Ishikawa (cell line): ENCODE measurements at regions not wholly inside any gene's neighbourhood (a gene's known extent, or its start where the extent isn't known, plus 50 kb on each side); places are given as distances from the start of the nearest gene placed in this dataset.

Experiments used
- CEBPB ChIP-seq: IDR thresholded peaks from 2 replicates; pipeline ENCODE4 v1.6.1; 2012
- CREB1 ChIP-seq: IDR thresholded peaks from 2 replicates; pipeline ENCODE4 v1.6.1; 2012; ENCODE audit warnings: low read depth
- EGR1 ChIP-seq: IDR thresholded peaks from 2 replicates; pipeline ENCODE4 v1.6.1; 2012
- EP300 ChIP-seq: IDR thresholded peaks from 2 replicates; pipeline ENCODE4 v1.6.1; 2012; ENCODE audit warnings: borderline replicate concordance
- FOXM1 ChIP-seq: IDR thresholded peaks from 2 replicates; pipeline ENCODE4 v1.6.1; 2012; ENCODE audit warnings: low read depth, borderline replicate concordance
- NFIC ChIP-seq: IDR thresholded peaks from 2 replicates; pipeline ENCODE4 v1.6.1; 2012
- RAD21 ChIP-seq: IDR thresholded peaks from 2 replicates; pipeline ENCODE4 v1.6.1; 2012; ENCODE audit warnings: low read depth
- TAF1 ChIP-seq: IDR thresholded peaks from 2 replicates; pipeline ENCODE4 v1.6.1; 2012; ENCODE audit warnings: low read depth, mild to moderate bottlenecking
- TCF12 ChIP-seq: IDR thresholded peaks from 2 replicates; pipeline ENCODE4 v1.6.1; 2012; ENCODE audit warnings: low read depth
- TEAD4 ChIP-seq: IDR thresholded peaks from 2 replicates; pipeline ENCODE4 v1.6.1; 2012
- USF1 ChIP-seq: IDR thresholded peaks from 2 replicates; pipeline ENCODE4 v1.6.1; 2012
- YY1 ChIP-seq: IDR thresholded peaks from 2 replicates; pipeline ENCODE4 v1.6.1; 2012; ENCODE audit warnings: low read depth
- ZBTB7A ChIP-seq: IDR thresholded peaks from 2 replicates; pipeline ENCODE4 v1.6.1; 2012; ENCODE audit warnings: low read depth
- TF ChIP-seq, protein P1 (sequence below): IDR thresholded peaks from 2 replicates; pipeline ENCODE4 v1.6.1; 2012; ENCODE audit warnings: low read depth, mild to moderate bottlenecking
- TF ChIP-seq, protein P2 (sequence below): IDR thresholded peaks from 2 replicates; pipeline ENCODE4 v1.6.1; 2012

DNA sequence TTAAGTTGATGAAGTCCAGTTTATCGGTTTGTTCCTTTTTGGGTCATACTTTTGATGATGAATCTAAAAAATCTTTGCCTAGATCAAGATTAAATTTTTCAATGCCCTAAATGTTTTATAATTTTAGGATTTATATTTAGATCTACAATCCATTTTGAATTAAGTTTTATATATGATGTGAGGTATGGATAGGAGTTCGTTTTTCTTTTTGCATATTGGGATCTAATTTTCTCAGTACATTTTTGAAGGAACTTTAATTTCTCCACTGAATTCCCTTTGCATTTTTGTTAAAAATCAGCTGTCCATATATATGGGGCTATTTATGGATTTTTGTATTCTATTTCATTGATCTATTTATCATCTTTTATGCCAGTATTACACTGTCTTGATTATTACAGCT is 125.5 kb upstream of the HS3ST2 start:
- TF ChIP-seq USF1 (no peak), TAF1 (no peak), ZBTB7A (no peak)

GRCh38 chr16:22688930-22689329 is 125.0 kb upstream of the HS3ST2 start:
- TF ChIP-seq EP300 (no peak), ZBTB7A (no peak), TEAD4 (no peak)

DNA sequence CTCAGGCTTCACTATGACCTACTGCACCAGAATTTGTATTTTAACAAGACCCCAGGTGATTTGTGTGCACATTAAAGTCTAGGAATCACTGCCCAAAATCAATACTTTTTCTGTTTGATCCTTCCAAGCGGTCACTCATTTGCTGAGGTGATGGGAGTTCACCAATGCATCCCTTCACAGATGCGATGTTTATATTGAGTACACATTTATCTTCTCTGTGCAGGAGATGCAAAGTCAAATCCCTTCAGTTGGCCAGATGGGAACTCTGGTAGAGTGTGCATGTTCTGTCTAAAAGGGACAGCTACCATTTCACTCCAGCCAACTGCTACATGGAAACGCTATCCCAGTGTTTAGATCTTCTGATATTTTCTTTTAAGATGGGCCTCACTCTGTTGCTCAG is 122.6 kb upstream of the HS3ST2 start:
- TF ChIP-seq RAD21: no peak
- TF ChIP-seq TCF12: no peak
- TF ChIP-seq, protein P1, sequence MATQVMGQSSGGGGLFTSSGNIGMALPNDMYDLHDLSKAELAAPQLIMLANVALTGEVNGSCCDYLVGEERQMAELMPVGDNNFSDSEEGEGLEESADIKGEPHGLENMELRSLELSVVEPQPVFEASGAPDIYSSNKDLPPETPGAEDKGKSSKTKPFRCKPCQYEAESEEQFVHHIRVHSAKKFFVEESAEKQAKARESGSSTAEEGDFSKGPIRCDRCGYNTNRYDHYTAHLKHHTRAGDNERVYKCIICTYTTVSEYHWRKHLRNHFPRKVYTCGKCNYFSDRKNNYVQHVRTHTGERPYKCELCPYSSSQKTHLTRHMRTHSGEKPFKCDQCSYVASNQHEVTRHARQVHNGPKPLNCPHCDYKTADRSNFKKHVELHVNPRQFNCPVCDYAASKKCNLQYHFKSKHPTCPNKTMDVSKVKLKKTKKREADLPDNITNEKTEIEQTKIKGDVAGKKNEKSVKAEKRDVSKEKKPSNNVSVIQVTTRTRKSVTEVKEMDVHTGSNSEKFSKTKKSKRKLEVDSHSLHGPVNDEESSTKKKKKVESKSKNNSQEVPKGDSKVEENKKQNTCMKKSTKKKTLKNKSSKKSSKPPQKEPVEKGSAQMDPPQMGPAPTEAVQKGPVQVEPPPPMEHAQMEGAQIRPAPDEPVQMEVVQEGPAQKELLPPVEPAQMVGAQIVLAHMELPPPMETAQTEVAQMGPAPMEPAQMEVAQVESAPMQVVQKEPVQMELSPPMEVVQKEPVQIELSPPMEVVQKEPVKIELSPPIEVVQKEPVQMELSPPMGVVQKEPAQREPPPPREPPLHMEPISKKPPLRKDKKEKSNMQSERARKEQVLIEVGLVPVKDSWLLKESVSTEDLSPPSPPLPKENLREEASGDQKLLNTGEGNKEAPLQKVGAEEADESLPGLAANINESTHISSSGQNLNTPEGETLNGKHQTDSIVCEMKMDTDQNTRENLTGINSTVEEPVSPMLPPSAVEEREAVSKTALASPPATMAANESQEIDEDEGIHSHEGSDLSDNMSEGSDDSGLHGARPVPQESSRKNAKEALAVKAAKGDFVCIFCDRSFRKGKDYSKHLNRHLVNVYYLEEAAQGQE: no peak
- no peak for TF ChIP-seq EP300
- TF ChIP-seq TAF1: no peak
- no peak for TF ChIP-seq CEBPB
- TF ChIP-seq FOXM1: no peak
- TF ChIP-seq NFIC: no peak
- TF ChIP-seq TEAD4: no peak
- no peak for TF ChIP-seq EGR1
- TF ChIP-seq YY1: no peak
- no peak for TF ChIP-seq USF1
- TF ChIP-seq CREB1: no peak
- TF ChIP-seq ZBTB7A: no peak
- TF ChIP-seq, protein P2, sequence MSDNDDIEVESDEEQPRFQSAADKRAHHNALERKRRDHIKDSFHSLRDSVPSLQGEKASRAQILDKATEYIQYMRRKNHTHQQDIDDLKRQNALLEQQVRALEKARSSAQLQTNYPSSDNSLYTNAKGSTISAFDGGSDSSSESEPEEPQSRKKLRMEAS: no peak

DNA sequence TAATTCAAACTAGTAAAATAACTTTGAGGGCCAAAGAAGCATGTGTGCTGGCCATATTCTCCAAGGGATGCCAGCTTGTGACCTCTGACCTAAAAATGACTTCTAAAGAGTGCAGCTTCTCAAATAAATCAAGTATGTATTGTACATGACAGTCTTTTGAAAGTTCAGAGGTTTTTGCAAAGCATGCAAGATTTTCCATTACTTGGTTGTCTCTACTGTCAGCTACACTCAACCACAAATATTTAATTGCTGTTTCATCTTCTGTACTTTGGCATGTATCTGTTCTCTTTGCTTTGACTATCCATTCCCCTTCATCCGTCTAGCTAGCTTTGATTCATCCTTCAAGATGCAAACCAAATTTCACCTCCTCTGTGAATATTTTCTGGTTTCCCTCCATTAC is 121.9 kb upstream of the HS3ST2 start:
- TF ChIP-seq YY1 (no peak), NFIC (no peak), RAD21 (no peak), EGR1 (no peak)
- TF ChIP-seq, protein P1: no peak
- TF ChIP-seq, protein P2: no peak

GRCh38 chr16:22692916-22693637 is 120.9 kb upstream of the HS3ST2 start:
- no peak for TF ChIP-seq EGR1

GRCh38 chr16:22693638-22694340 is 120.2 kb upstream of the HS3ST2 start:
- TF ChIP-seq CREB1: no peak
- no peak for TF ChIP-seq NFIC
- no peak for TF ChIP-seq USF1
- TF ChIP-seq CEBPB: no peak
- TF ChIP-seq, protein P2: no peak
- no peak for TF ChIP-seq TCF12
- TF ChIP-seq ZBTB7A: no peak
- no peak for TF ChIP-seq TAF1
- TF ChIP-seq, protein P1: no peak
- no peak for TF ChIP-seq FOXM1
- no peak for TF ChIP-seq EGR1
